Epithelial cell of esophagus (primary cell): ENCODE measurements at regions not wholly inside any gene's neighbourhood (a gene's known extent, or its start where the extent isn't known, plus 50 kb on each side); places are given as distances from the start of the nearest gene placed in this dataset.

Experiments
- DNase-seq: peaks from one replicate; pipeline ENCODE4 v3.0.0; 2010; ENCODE audit warnings: low read depth
- H3K4me3 ChIP-seq: 2 replicates; pipeline ENCODE4 v1.5.1; 2011; ENCODE audit warnings: mild to moderate bottlenecking, low read length, control low read depth
- TF ChIP-seq, protein P1 (sequence below): IDR thresholded peaks from 2 replicates; pipeline ENCODE4 v1.5.1; 2011; ENCODE audit warnings: low read depth, mild to moderate bottlenecking, low read length, control low read depth, inconsistent platforms; ENCODE audit not compliant: insufficient read depth; ENCODE audit errors: missing control alignments

DNA sequence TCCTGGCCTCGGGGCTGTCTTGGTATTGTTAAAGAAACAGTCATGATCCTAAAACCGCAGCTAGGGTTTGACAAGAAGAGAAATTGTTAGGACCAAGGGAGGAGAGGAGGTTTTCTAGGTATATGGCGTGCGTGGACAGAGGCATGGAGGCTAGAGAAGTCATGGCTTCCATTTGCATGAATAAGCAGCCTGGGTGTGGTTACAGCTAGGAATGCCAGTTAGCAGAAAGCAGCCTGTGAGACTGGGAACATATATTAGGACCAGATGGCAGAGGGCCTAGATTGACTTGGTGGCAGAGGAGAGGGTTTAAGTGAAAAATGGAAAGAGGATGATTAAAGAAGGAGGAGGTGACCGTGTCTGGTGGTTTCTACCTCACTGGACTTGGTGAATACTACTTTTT, 573.6 kb upstream of the ARRDC4 start:
- DNase-seq, result peak; percentile 9
- TF ChIP-seq, protein P1, sequence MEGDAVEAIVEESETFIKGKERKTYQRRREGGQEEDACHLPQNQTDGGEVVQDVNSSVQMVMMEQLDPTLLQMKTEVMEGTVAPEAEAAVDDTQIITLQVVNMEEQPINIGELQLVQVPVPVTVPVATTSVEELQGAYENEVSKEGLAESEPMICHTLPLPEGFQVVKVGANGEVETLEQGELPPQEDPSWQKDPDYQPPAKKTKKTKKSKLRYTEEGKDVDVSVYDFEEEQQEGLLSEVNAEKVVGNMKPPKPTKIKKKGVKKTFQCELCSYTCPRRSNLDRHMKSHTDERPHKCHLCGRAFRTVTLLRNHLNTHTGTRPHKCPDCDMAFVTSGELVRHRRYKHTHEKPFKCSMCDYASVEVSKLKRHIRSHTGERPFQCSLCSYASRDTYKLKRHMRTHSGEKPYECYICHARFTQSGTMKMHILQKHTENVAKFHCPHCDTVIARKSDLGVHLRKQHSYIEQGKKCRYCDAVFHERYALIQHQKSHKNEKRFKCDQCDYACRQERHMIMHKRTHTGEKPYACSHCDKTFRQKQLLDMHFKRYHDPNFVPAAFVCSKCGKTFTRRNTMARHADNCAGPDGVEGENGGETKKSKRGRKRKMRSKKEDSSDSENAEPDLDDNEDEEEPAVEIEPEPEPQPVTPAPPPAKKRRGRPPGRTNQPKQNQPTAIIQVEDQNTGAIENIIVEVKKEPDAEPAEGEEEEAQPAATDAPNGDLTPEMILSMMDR, result no peak
- no peak overlapping the region for H3K4me3 ChIP-seq

DNA sequence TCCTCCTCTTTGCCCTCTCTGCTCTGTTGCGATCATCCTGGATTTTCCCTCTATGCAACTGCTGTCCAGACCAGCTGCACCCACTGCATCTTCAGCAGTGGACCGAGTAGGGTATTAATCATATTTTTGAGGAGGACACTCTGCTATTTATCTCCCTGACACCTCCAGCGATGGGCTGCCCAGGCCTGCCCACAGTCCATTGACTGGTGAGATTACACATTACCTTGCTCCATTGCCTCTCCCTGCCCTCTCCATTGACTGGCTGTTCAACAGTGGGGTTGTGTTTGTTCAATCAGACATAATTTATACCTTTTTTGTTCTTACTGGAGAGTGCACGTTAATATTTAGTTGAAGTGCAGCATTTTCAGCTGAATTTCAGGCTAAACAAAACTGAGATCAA, 559.3 kb upstream of the ARRDC4 start:
- DNase-seq, result no peak
- no peak overlapping the region for H3K4me3 ChIP-seq
- TF ChIP-seq, protein P1, result no peak

DNA sequence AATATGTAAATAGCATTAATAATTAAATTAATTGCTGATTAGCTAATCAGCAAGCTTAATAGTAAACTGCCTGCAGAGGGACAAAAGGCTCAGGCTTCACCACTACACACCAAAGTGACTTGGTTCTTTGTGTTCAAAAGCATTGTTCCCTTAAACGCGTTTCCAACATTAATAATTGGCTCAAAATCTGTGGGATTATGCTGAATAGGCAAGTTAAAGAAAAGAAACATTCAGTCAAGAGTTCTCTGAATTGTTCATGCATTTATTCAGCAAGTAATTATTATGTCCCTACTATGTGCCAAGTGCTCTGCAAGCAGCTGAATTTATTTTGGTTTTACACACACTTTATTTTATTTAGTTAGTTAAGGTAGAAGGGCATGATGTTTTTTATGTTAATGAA, 558.5 kb upstream of the ARRDC4 start:
- no peak overlapping the region for H3K4me3 ChIP-seq
- TF ChIP-seq, protein P1, result no peak
- DNase-seq, result no peak

DNA sequence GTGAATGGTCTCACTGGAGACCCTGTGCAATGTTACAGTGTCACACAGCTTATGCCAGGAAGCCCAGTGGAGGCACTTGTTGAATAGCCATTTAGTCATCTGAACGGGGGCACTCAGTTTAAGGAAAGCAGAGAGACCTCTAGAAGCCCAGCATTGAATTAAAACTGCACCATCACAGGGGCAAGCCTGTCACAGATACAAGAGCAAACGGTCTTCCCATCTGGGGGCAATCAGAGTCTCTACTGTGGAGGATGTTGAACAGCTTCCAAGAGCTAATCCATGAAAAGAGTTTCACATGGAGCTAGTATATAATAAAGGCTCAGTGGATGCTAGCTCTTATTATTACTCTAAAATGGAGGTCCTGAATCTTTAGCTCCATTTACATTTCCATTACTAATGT, 553.7 kb upstream of the ARRDC4 start:
- TF ChIP-seq, protein P1, result no peak
- no peak for DNase-seq
- no peak overlapping the region for H3K4me3 ChIP-seq

DNA sequence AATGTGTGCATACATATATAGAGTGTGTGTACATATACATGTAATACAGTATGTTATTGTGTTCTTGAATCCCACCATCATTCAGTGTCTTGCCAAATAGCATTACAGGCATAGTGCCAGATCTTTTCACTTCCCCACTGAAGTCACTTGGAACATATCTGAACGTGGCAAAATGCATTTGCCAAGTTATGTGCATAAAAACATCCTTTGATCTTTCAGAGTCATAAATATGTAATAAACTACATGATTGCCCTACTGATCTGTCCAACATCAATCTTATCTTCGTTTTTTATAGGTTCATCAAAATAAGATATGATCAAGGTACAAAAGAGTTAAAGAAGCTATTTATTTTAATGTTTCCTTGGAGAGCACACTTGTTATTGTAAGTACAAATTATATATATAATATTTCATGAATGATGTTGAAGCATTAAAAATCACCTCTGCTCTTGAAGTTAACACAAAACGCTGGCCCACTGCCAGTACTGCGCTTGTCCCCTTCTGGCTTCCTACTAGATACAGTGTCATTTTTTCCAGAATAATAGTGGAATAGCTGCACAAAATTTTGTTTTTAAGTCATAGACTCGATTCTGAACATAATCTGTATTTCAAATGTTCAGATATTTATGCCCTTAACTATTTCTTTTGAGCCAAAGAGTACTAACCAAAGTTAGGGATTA, 549.5 kb upstream of the ARRDC4 start:
- H3K4me3 ChIP-seq, result no peak overlapping the region
- no peak for DNase-seq
- TF ChIP-seq, protein P1, result no peak

DNA sequence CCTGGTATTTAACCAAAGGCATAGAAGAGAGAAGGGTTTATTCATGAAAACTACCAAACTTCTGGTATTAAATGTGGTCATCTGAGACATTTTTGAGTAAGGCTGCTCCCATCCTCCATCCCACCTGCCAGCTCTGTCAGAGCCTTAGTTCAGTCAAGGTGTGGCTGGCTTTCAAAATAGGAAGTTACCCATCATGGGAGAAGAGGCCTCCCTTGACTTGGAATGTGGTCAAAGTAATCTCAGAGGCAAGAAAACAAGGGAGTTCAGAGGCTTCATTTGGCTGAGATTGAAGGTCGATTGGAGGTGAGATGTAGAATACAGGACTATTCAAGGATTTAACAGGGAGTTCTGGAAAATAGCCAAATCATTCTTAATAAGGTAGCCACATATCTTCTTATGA, 540.4 kb upstream of the ARRDC4 start:
- DNase-seq, result no peak
- TF ChIP-seq, protein P1, result no peak
- no peak overlapping the region for H3K4me3 ChIP-seq

DNA sequence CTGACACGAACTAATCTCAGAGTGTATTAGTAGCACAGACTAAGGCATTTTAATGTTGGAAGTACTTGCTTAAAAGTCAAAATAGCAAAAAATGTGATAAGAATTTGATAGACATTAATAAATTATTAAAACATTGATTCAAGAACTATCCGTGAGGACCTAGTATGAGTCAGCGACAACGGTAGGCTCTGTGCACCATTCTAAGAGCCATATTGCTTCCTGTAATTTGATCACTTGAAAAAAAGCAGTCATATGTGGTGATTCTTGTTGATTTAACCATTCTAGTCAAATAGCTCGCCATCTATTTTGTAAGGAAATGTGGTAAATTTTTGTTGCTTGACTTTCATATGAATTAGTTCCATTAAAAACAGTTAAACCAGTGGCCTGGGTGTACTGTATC, 534.9 kb upstream of the ARRDC4 start:
- peak; percentile 1 for DNase-seq
- TF ChIP-seq, protein P1, result no peak
- H3K4me3 ChIP-seq, result no peak overlapping the region
